PC-9 (cell line): ENCODE measurements at regions not wholly inside any gene's neighbourhood (a gene's known extent, or its start where the extent isn't known, plus 50 kb on each side); places are given as distances from the start of the nearest gene placed in this dataset.

ENCODE experiments used
- BruUV-seq: library from RNA; stranded (reverse); fragments of 400-500 nt; replicated peaks from 2 replicates; lab custom pipeline; 2021; lab: Mats Ljungman, UMichigan
- CTCF ChIA-PET: fragments of 300-600 bp; sonication (Branson Sonifier 250); formaldehyde crosslinking; loops from one replicate; lab custom pipeline; 2022; ENCODE audit warnings: antibody characterized with exemption; lab: Charles Lee
- POLR2A ChIA-PET: fragments of 300-600 bp; sonication (Branson Sonifier 250); formaldehyde crosslinking; loops from one replicate; lab custom pipeline; 2022; ENCODE audit warnings: antibody characterized with exemption; ENCODE audit not compliant: unreplicated experiment; lab: Charles Lee
- DNase-seq, 2 experiments: peaks; one replicate each; pipeline versions ENCODE4 v3.0.0 to v3.0.0-alpha.2; 2015 to 2022; ENCODE audit warnings: mixed read lengths in 1 of 2
- H2AFZ ChIP-seq: fragments of 200-600 bp; sonication (generic); 2 replicates; pipeline ENCODE4 v1.8.1; 2017; ENCODE audit warnings: antibody characterized with exemption
- H3F3A ChIP-seq: fragments of 200-600 bp; sonication (generic); 2 replicates; pipeline ENCODE4 v1.8.1; 2017; ENCODE audit warnings: antibody characterized with exemption, mild to moderate bottlenecking, low read depth; ENCODE audit not compliant: insufficient read depth
- H3K27ac ChIP-seq: fragments of 200-600 bp; sonication (generic); 2 replicates; pipeline ENCODE4 v1.6.1; 2016; ENCODE audit warnings: mixed run types
- H3K27me3 ChIP-seq: fragments of 200-600 bp; sonication (generic); 2 replicates; pipeline ENCODE4 v1.6.1; 2016; ENCODE audit warnings: low read depth, mixed run types; ENCODE audit not compliant: insufficient read depth
- H3K36me3 ChIP-seq: fragments of 200-600 bp; sonication (generic); 2 replicates; pipeline ENCODE4 v1.6.1; 2016; ENCODE audit warnings: low read depth, mixed run types
- H3K4me1 ChIP-seq: fragments of 200-600 bp; sonication (generic); replicated peaks from 2 replicates; pipeline ENCODE4 v1.6.1; 2016; ENCODE audit warnings: mixed run types; ENCODE audit not compliant: insufficient read depth
- H3K4me2 ChIP-seq: fragments of 200-600 bp; sonication (generic); 2 replicates; pipeline ENCODE4 v1.6.1; 2017; ENCODE audit warnings: mixed run types
- H3K4me3 ChIP-seq: fragments of 200-600 bp; sonication (generic); 2 replicates; pipeline ENCODE4 v1.6.1; 2016; ENCODE audit warnings: mixed run types
- H3K79me2 ChIP-seq: fragments of 200-600 bp; sonication (generic); 2 replicates; pipeline ENCODE4 v1.6.1; 2017; ENCODE audit warnings: low read depth, mixed run types
- H3K9me2 ChIP-seq: fragments of 200-600 bp; sonication (generic); 2 replicates; pipeline ENCODE4 v1.8.1; 2017; ENCODE audit warnings: mild to moderate bottlenecking; ENCODE audit not compliant: insufficient read depth
- H3K9me3 ChIP-seq: fragments of 200-600 bp; sonication (generic); 2 replicates; pipeline ENCODE4 v1.8.1; 2016; ENCODE audit warnings: low read depth; ENCODE audit not compliant: insufficient read depth
- H4K20me1 ChIP-seq: fragments of 200-600 bp; sonication (generic); 2 replicates; pipeline ENCODE4 v1.8.1; 2017; ENCODE audit not compliant: insufficient read depth
- EZH2 ChIP-seq: fragments of 200-600 bp; sonication (generic); IDR thresholded peaks from 2 replicates; pipeline ENCODE4 v1.8.0; 2017; ENCODE audit warnings: antibody characterized with exemption, low read depth
- intact Hi-C: fragments of 100-400 bp; cut with micrococcal nuclease; formaldehyde crosslinking; loops from one replicate; pipeline ENCODE4 v1.10.0; 2022; ENCODE audit not compliant: unreplicated experiment
- TF ChIP-seq, protein P1 (sequence below): fragments of 200-600 bp; sonication (generic); conservative IDR thresholded peaks from 2 replicates; pipeline ENCODE4 v1.6.1; 2017; ENCODE audit warnings: mixed run types, antibody characterized with exemption, mild to moderate bottlenecking, moderate library complexity

DNA sequence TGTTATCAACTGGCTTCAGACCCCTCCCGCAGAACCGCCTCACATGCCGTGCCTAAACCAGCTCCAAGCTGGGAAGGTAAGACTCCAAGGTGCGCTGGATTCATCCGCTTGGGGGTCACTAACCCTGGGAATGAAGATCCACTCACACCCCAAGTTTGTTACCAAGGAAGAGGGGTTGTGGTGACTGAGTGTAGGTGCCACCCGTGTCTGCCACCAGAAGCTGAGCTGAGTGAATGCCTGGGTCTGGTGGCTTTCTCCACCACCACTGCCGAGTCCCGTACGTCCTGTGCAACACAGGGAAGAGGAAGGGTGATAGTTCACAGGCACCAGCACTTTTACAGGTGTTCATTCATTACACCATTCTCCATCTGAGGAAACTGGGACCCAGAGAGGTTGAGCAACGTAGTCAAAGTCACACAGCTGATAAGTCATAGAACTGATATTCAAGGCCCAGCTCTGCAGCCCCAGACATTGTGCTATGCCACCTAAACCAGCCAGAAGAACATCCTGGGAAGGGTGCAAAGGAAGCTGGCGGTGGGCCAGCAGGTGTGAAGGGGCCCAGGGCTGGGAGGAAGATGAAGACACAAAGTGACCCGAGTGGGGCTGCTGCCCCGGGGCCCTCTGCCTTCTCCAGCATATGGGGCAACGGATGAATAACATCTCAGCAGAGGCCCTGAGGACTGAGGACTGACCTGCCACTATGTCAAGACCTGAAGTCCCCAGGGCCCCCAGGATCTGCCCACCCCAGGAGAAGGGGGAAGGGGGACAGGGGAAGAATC lies 70.9 kb upstream of the PPP1R26 start:
- POLR2A ChIA-PET = no interaction called here

DNA sequence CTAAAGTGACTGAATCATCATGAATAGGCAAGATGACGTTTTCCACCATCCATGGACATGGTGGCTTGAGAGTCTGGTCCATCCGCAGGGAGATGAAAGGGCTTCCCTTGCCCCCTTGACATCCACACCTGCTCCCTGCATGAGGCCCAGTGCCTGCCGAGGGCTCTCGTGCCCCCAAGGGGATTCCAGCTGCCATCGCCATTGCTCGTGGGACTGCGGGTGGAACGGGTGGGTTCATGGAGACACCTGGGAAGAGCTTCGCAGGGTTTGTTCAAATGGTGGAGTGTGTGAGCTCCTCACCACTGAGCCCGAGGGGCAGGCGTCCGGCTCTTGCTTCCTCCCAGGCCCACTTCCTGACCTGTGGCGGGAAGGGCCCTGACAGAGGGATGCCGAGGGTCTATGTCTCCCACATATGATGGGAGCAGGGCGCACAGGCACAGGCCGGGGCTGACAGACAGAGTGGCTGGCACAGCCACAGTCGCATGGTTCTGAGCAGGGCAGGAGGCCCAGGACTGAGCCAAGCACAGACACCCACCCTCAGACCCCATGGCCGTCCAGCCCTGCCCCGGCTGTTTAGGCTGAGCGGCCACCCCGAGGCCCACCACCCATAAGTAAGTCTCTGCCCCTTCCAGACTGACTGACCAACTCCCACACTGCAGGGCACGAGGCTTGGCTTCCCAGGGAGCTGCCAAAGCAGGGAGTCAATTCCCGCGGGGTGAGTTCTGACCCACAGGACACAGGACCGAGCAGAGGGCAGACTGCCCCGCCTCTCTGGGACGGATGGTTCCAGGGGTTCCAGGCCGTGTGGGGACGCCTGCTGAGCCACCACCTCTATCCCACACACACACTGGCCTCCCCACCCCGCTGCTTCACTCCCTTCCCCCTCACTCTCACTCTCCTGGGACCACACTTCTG lies 70.0 kb upstream of the PPP1R26 start:
- CTCF ChIA-PET = no interaction called here
- H4K20me1 ChIP-seq = no peaks in the 10 kb centered on the region
- intact Hi-C loops = loop anchor here (5.0 kb wide), 1 partner anchor 707 kb away; no protein-coding TSS in a partner anchor

More for the DNA sequence above, 70.9 kb upstream of the PPP1R26 start:
- Histone ChIP-seq H3K4me2 (no peak overlapping the region), H4K20me1 (no peaks in the 10 kb centered on the region), H2AFZ (no peak overlapping the region), H3K9me3 (no peaks in the 10 kb centered on the region), H3K36me3 (no peaks in the 10 kb centered on the region), H3F3A (no peaks in the 10 kb centered on the region), H3K4me3 (no peak overlapping the region), H3K4me1 (no peaks in the 10 kb centered on the region), H3K27ac (no peak overlapping the region), H3K9me2 (no peaks in the 10 kb centered on the region), H3K79me2 (no peaks in the 10 kb centered on the region), H3K27me3 (peaks cover 71% of the 10 kb centered on the region)
- TF ChIP-seq, protein P1, sequence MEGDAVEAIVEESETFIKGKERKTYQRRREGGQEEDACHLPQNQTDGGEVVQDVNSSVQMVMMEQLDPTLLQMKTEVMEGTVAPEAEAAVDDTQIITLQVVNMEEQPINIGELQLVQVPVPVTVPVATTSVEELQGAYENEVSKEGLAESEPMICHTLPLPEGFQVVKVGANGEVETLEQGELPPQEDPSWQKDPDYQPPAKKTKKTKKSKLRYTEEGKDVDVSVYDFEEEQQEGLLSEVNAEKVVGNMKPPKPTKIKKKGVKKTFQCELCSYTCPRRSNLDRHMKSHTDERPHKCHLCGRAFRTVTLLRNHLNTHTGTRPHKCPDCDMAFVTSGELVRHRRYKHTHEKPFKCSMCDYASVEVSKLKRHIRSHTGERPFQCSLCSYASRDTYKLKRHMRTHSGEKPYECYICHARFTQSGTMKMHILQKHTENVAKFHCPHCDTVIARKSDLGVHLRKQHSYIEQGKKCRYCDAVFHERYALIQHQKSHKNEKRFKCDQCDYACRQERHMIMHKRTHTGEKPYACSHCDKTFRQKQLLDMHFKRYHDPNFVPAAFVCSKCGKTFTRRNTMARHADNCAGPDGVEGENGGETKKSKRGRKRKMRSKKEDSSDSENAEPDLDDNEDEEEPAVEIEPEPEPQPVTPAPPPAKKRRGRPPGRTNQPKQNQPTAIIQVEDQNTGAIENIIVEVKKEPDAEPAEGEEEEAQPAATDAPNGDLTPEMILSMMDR = no peak
- TF ChIP-seq EZH2 = no peak
- BruUV-seq = no TSS peak
- intact Hi-C loops = no loop called here
- no peak for DNase-seq
- CTCF ChIA-PET = no interaction called here

DNA sequence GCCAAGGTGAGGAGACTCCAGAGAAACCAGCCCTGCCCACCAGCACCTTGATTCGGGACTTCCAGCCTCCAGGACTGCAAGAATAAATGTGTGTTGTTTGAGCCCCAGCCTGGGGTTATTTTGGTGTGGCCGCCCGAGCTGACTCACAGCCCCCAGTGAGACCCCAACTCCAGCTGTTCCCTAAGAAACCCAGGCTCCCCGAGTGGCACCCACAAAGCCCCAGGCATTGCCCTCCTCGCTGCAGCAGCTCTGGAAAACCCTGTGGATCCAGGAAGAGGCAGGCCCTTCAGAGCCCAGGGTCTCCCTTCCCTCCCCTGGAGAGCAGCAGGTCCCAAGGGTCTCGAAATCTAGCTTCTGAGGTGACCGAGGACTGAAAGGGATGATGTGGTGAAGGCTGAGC lies 69.2 kb upstream of the PPP1R26 start:
- intact Hi-C loops = loop anchor here (5.0 kb wide), 1 partner anchor 708 kb away; no protein-coding TSS in a partner anchor
- H3K9me2 ChIP-seq = no peaks in the 10 kb centered on the region
- DNase-seq = no peak
- H3K4me1 ChIP-seq = peaks cover 8% of the 10 kb centered on the region
- no peak overlapping the region for H3K4me3 ChIP-seq
- H3K79me2 ChIP-seq = no peaks in the 10 kb centered on the region
- H2AFZ ChIP-seq = no peak overlapping the region
- no peak overlapping the region for H3K27ac ChIP-seq
- H3K4me2 ChIP-seq = no peak overlapping the region
- H3K9me3 ChIP-seq = no peaks in the 10 kb centered on the region
- no peak for TF ChIP-seq EZH2
- TF ChIP-seq, protein P1 = no peak
- H3F3A ChIP-seq = peaks cover 4% of the 10 kb centered on the region; the same call in 1 of the 2 replicates
- ChIA-PET POLR2A (no interaction called here), CTCF (no interaction called here)
- H4K20me1 ChIP-seq = no peaks in the 10 kb centered on the region
- BruUV-seq = no TSS peak
- H3K27me3 ChIP-seq = peaks cover 54% of the 10 kb centered on the region
- H3K36me3 ChIP-seq = no peaks in the 10 kb centered on the region

More for the DNA sequence above, 70.0 kb upstream of the PPP1R26 start:
- Histone ChIP-seq H3K36me3 (no peaks in the 10 kb centered on the region), H3K9me2 (no peaks in the 10 kb centered on the region), H3K27me3 (peaks cover 63% of the 10 kb centered on the region), H3K79me2 (no peaks in the 10 kb centered on the region), H3K27ac (no peak overlapping the region), H3K4me1 (peaks cover 5% of the 10 kb centered on the region), H3K9me3 (no peaks in the 10 kb centered on the region), H3K4me2 (no peak overlapping the region), H3K4me3 (no peak overlapping the region), H3F3A (peaks cover 4% of the 10 kb centered on the region; the same call in 1 of the 2 replicates), H2AFZ (no peak overlapping the region)
- DNase-seq = no peak
- BruUV-seq = no TSS peak
- no peak for TF ChIP-seq EZH2
- TF ChIP-seq, protein P1 = no peak
- POLR2A ChIA-PET = no interaction called here
